ENCODE measurements at regions not wholly inside any gene's neighbourhood (a gene's known extent, or its start where the extent isn't known, plus 50 kb on each side); places are given as distances from the start of the nearest gene placed in this dataset.

DNA sequence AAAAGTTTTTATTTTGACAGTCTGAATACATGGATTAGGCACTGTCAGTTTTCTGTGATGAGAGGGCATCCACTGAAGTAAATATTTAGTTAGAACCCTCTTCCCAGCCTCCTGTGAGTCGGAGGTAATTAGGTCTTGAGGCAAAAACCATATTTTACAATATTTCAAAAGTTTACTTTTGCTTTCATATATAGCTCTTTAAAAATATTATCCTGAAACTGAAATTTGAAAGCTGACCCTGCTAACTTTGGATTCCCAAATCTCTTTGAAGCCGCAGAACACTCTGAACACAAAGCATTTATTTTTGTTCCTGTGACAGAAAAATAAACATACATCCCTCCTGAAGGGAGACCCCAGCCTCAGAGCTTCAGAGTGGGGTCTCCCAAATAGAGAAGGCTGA lies 317.4 kb downstream of the KIF20B start:
- TF ChIP-seq, protein P1, sequence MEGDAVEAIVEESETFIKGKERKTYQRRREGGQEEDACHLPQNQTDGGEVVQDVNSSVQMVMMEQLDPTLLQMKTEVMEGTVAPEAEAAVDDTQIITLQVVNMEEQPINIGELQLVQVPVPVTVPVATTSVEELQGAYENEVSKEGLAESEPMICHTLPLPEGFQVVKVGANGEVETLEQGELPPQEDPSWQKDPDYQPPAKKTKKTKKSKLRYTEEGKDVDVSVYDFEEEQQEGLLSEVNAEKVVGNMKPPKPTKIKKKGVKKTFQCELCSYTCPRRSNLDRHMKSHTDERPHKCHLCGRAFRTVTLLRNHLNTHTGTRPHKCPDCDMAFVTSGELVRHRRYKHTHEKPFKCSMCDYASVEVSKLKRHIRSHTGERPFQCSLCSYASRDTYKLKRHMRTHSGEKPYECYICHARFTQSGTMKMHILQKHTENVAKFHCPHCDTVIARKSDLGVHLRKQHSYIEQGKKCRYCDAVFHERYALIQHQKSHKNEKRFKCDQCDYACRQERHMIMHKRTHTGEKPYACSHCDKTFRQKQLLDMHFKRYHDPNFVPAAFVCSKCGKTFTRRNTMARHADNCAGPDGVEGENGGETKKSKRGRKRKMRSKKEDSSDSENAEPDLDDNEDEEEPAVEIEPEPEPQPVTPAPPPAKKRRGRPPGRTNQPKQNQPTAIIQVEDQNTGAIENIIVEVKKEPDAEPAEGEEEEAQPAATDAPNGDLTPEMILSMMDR (IDR thresholded peaks at IDR 0.05; ENCODE audit: low read length), result no peak
- no peak for TF ChIP-seq EZH2 (optimal IDR thresholded peaks at IDR 0.05; ENCODE audit: low read depth, low read length)

All from MM.1S (cell line).